GM18499 (cell line): ENCODE measurements at regions not wholly inside any gene's neighbourhood (a gene's known extent, or its start where the extent isn't known, plus 50 kb on each side); places are given as distances from the start of the nearest gene placed in this dataset.

ENCODE experiments used
- ATAC-seq: cut with Tn5 transposase; IDR thresholded peaks from one replicate; pipeline ENCODE4 v1.9.1; 2021; ENCODE audit warnings: moderate number of reproducible peaks; ENCODE audit not compliant: insufficient read depth, unreplicated experiment

- no peak for ATAC-seq
Observed at GRCh38 chr11:110951037-110951949, 239.1 kb upstream of the ARHGAP20 start.

GRCh38 chr11:110948112-110948511 lies 235.9 kb upstream of the ARHGAP20 start:
- no peak for ATAC-seq

GRCh38 chr11:110947096-110947495 lies 234.9 kb upstream of the ARHGAP20 start:
- no peak for ATAC-seq

GRCh38 chr11:110939471-110939870 lies 227.2 kb upstream of the ARHGAP20 start:
- no peak for ATAC-seq

GRCh38 chr11:110935018-110935640 lies 222.9 kb upstream of the ARHGAP20 start:
- no peak for ATAC-seq

- ATAC-seq, result no peak
Observed at GRCh38 chr11:110929129-110929528, 216.9 kb upstream of the ARHGAP20 start.

- ATAC-seq, result no peak
Observed at GRCh38 chr11:110928391-110928790, 216.2 kb upstream of the ARHGAP20 start.

- no peak for ATAC-seq
Observed at GRCh38 chr11:110921742-110922521, 209.7 kb upstream of the ARHGAP20 start.

GRCh38 chr11:110919241-110919922 lies 207.1 kb upstream of the ARHGAP20 start:
- ATAC-seq, result no peak

GRCh38 chr11:110918351-110918750 lies 206.1 kb upstream of the ARHGAP20 start:
- ATAC-seq, result no peak

GRCh38 chr11:110912437-110912836 lies 200.2 kb upstream of the ARHGAP20 start:
- no peak for ATAC-seq

- ATAC-seq, result no peak
Observed at GRCh38 chr11:110910384-110910783, 198.1 kb upstream of the ARHGAP20 start.

- no peak for ATAC-seq
Observed at GRCh38 chr11:110909336-110909735, 197.1 kb upstream of the ARHGAP20 start.

GRCh38 chr11:110908401-110909105 lies 196.3 kb upstream of the ARHGAP20 start:
- ATAC-seq, result no peak

- ATAC-seq, result no peak
Observed at GRCh38 chr11:110907629-110908028, 195.4 kb upstream of the ARHGAP20 start.

- no peak for ATAC-seq
Observed at GRCh38 chr11:110903830-110904229, 191.6 kb upstream of the ARHGAP20 start.

GRCh38 chr11:110903378-110903777 lies 191.1 kb upstream of the ARHGAP20 start:
- ATAC-seq, result no peak

GRCh38 chr11:110901441-110901840 lies 189.2 kb upstream of the ARHGAP20 start:
- ATAC-seq, result no peak

- no peak for ATAC-seq
Observed at GRCh38 chr11:110900426-110900825, 188.2 kb upstream of the ARHGAP20 start.

GRCh38 chr11:110897035-110897434 lies 184.8 kb upstream of the ARHGAP20 start:
- no peak for ATAC-seq
